ENCODE measurements at regions not wholly inside any gene's neighbourhood (a gene's known extent, or its start where the extent isn't known, plus 50 kb on each side); places are given as distances from the start of the nearest gene placed in this dataset.

- CTCF ChIA-PET: interaction anchor here (1.2 kb wide), 1 partner anchor 712 kb away, joined by 4 read pairs; no protein-coding TSS in a partner anchor
Observed at GRCh38 chr13:73551736-73552135, 492.9 kb downstream of the KLF5 start.

GRCh38 chr13:73549717-73550116 is 490.9 kb downstream of the KLF5 start:
- POLR2A ChIA-PET: no interaction called here
- CTCF ChIA-PET: no interaction called here
- H3K4me3 ChIP-seq (ENCODE audit: low read depth, low read length): no peak overlapping the region
- TF ChIP-seq, protein P1, sequence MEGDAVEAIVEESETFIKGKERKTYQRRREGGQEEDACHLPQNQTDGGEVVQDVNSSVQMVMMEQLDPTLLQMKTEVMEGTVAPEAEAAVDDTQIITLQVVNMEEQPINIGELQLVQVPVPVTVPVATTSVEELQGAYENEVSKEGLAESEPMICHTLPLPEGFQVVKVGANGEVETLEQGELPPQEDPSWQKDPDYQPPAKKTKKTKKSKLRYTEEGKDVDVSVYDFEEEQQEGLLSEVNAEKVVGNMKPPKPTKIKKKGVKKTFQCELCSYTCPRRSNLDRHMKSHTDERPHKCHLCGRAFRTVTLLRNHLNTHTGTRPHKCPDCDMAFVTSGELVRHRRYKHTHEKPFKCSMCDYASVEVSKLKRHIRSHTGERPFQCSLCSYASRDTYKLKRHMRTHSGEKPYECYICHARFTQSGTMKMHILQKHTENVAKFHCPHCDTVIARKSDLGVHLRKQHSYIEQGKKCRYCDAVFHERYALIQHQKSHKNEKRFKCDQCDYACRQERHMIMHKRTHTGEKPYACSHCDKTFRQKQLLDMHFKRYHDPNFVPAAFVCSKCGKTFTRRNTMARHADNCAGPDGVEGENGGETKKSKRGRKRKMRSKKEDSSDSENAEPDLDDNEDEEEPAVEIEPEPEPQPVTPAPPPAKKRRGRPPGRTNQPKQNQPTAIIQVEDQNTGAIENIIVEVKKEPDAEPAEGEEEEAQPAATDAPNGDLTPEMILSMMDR (IDR thresholded peaks at IDR 0.05; ENCODE audit: insufficient read depth, low read length, missing control alignments): no peak
- no peak for DNase-seq (ENCODE audit: low read depth, low spot score)

More at GRCh38 chr13:73551736-73552135, 492.9 kb downstream of the KLF5 start:
- no peak overlapping the region for H3K4me3 ChIP-seq (ENCODE audit: low read depth, low read length)
- TF ChIP-seq, protein P1 (IDR thresholded peaks at IDR 0.05; ENCODE audit: insufficient read depth, low read length, missing control alignments): no peak
- no peak for DNase-seq (ENCODE audit: low read depth, low spot score)
- POLR2A ChIA-PET: no interaction called here

GRCh38 chr13:73548449-73548848 is 489.6 kb downstream of the KLF5 start:
- DNase-seq (ENCODE audit: low read depth, low spot score): no peak
- POLR2A ChIA-PET: no interaction called here
- H3K4me3 ChIP-seq (ENCODE audit: low read depth, low read length): no peak overlapping the region
- CTCF ChIA-PET: no interaction called here
- TF ChIP-seq, protein P1 (IDR thresholded peaks at IDR 0.05; ENCODE audit: insufficient read depth, low read length, missing control alignments): no peak

DNA sequence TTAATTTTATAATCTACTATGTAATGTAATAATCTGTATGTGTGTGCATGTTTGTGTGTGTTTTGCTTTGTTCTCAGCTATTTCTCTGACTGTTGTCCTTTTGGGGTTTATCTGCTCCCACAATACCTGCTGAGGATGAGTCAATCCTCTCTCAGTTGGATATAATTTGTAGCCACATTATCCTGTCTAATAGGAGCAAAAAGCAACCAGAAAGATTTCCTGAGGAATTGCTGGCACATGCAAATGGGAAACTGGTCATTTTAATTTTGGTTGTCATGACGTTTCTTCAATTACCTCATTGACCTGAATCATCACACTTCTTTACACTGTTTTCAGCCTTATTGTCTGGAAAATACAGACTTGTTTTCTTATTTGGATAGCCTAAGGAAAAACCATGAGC is 488.4 kb downstream of the KLF5 start:
- CTCF ChIA-PET: no interaction called here
- TF ChIP-seq, protein P1 (IDR thresholded peaks at IDR 0.05; ENCODE audit: insufficient read depth, low read length, missing control alignments): no peak

DNA sequence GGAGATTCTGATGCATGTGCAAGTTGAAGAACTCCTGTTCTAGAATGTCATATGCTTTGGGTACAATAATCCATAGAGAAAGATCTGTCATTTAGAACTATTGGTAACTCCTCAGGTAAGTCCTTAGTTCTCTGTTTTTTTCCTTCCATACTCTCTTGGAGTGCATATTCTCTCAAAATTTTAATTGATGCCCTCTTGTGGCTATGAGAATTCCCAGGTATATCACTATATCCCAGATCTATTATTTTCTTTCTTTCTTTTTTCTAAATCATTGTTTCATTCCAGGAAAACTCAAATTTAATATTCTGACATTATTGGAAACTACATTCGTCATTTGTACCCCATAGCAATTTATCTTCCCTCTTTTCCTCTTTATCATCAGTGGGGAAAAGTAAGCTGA is 485.4 kb downstream of the KLF5 start:
- ChIA-PET CTCF (interaction anchor here (0.7 kb wide), 1 partner anchor 238 kb away, joined by 3 read pairs; no protein-coding TSS in a partner anchor), POLR2A (no interaction called here)
- H3K4me3 ChIP-seq (ENCODE audit: low read depth, low read length): no peak overlapping the region
- TF ChIP-seq, protein P1 (IDR thresholded peaks at IDR 0.05; ENCODE audit: insufficient read depth, low read length, missing control alignments): no peak
- DNase-seq (ENCODE audit: low read depth, low spot score): no peak

More for the DNA sequence above, 488.4 kb downstream of the KLF5 start:
- no peak overlapping the region for H3K4me3 ChIP-seq (ENCODE audit: low read depth, low read length)
- POLR2A ChIA-PET: no interaction called here
- DNase-seq (ENCODE audit: low read depth, low spot score): no peak

DNA sequence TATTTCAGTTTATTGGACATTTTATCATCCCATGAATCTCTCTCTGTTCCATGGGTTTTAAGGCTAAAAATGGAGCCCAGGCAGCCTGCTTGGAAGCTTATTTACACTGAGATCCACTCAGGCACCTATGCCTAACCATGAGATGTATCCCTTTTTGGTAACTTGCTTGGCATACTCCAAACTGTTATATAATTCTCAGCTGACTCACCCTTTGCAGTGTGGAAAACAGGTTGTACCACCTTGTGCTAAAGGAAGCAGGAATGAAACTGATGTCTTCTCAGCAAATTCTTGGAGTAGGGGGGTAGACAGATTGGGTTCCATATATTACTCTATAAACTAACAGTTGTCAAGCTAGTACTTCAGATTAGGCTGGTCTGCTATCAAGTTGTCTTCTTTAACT is 483.6 kb downstream of the KLF5 start:
- no peak for DNase-seq (ENCODE audit: low read depth, low spot score)
- H3K4me3 ChIP-seq (ENCODE audit: low read depth, low read length): no peak overlapping the region
- ChIA-PET CTCF (no interaction called here), POLR2A (no interaction called here)
- TF ChIP-seq, protein P1 (IDR thresholded peaks at IDR 0.05; ENCODE audit: insufficient read depth, low read length, missing control alignments): no peak
